ENCODE measurements at regions not wholly inside any gene's neighbourhood (a gene's known extent, or its start where the extent isn't known, plus 50 kb on each side); places are given as distances from the start of the nearest gene placed in this dataset.

GRCh38 chr6:157755032-157755745, 67.9 kb upstream of the SNX9 start (continued):
- TF ChIP-seq HNRNPLL (IDR thresholded peaks at IDR 0.05; ENCODE audit: low read depth, low read length, poor library complexity, severe bottlenecking) = no peak
- peak; percentile 96 for TF ChIP-seq GTF2A2 (tag; IDR thresholded peaks at IDR 0.05)
- TF ChIP-seq ZNF134 (CRISPR knock-in tag; conservative IDR thresholded peaks at IDR 0.05) = peak; percentile 80
- TF ChIP-seq STAT6 (CRISPR knock-in tag; IDR thresholded peaks at IDR 0.05) = no peak
- 0 out of 2 replicates have a peak, but pooled peaks have one; percentile 40 for TF ChIP-seq CGGBP1 (CRISPR knock-in tag; IDR thresholded peaks at IDR 0.05)
- no peak for TF ChIP-seq ZNF184 (CRISPR knock-in tag; IDR thresholded peaks at IDR 0.05)
- no peak for TF ChIP-seq PTBP1 (IDR thresholded peaks at IDR 0.05; ENCODE audit: low read depth, low read length)
- no peak for TF ChIP-seq ZBTB1 (CRISPR knock-in tag; IDR thresholded peaks at IDR 0.05; ENCODE audit: borderline replicate concordance, low read depth)
- peak; percentile 97 for TF ChIP-seq PTRF (tag; IDR thresholded peaks at IDR 0.05)
- no peak for TF ChIP-seq ZNF146 (CRISPR knock-in tag; IDR thresholded peaks at IDR 0.05; ENCODE audit: unreplicated experiment)
- TF ChIP-seq KAT7 (CRISPR knock-in tag; IDR thresholded peaks at IDR 0.05; ENCODE audit: borderline replicate concordance) = no peak
- peak; percentile 98 for TF ChIP-seq ZNF584 (CRISPR knock-in tag; IDR thresholded peaks at IDR 0.05; ENCODE audit: low read depth)
- TF ChIP-seq NR4A1 (CRISPR knock-in tag; IDR thresholded peaks at IDR 0.05) = peak; percentile 99
- peak; percentile 99 for TF ChIP-seq NR4A1 (tag; IDR thresholded peaks at IDR 0.05)
- no peak for TF ChIP-seq EGR1 (conservative IDR thresholded peaks at IDR 0.05)
- TF ChIP-seq DMBX1 (CRISPR knock-in tag; IDR thresholded peaks at IDR 0.05; ENCODE audit: borderline replicate concordance) = peak; percentile 99
- no peak for TF ChIP-seq PRMT5 (CRISPR knock-in tag; IDR thresholded peaks at IDR 0.05)
- no peak for TF ChIP-seq MYC (IDR thresholded peaks at IDR 0.05; ENCODE audit: low read depth, low read length)
- peak; percentile 93 for TF ChIP-seq MYC (CRISPR knock-in tag; IDR thresholded peaks at IDR 0.05; ENCODE audit: borderline replicate concordance, low read depth)
- TF ChIP-seq ZNF561 (CRISPR knock-in tag; conservative IDR thresholded peaks at IDR 0.05) = peak; percentile 61; the same call in 1 of the 2 replicates
- TF ChIP-seq PML (IDR thresholded peaks at IDR 0.05; ENCODE audit: low read length) = no peak
- no peak for TF ChIP-seq ARHGAP35 (IDR thresholded peaks at IDR 0.05; ENCODE audit: partially characterized antibody)
- peak; percentile 98 for TF ChIP-seq ZNF41 (CRISPR knock-in tag; conservative IDR thresholded peaks at IDR 0.05)
- TF ChIP-seq ZNF239 (CRISPR knock-in tag; IDR thresholded peaks at IDR 0.05) = peak; percentile 92
- TF ChIP-seq SMARCC2 (IDR thresholded peaks at IDR 0.05; ENCODE audit: low read depth) = no peak
- TF ChIP-seq ZNF668 (CRISPR knock-in tag; IDR thresholded peaks at IDR 0.05) = peak; percentile 99
- TF ChIP-seq MAFG (tag; conservative IDR thresholded peaks at IDR 0.05) = peak; percentile 59
- no peak for TF ChIP-seq SAP30 (IDR thresholded peaks at IDR 0.05; ENCODE audit: borderline replicate concordance, insufficient read depth, low read depth, low read length, poor library complexity, severe bottlenecking)
- no peak for TF ChIP-seq SIN3A (IDR thresholded peaks at IDR 0.05; ENCODE audit: borderline replicate concordance in 2 of 2, control insufficient read depth in 1 of 2, low read depth in 2 of 2, low read length in 2 of 2)

Data from K562 (cell line).